ENCODE measurements at regions not wholly inside any gene's neighbourhood (a gene's known extent, or its start where the extent isn't known, plus 50 kb on each side); places are given as distances from the start of the nearest gene placed in this dataset.

- no peak for DNase-seq
- Histone ChIP-seq H3K9me3 (ENCODE audit: control insufficient read depth, low read length) (no peaks in the 10 kb centered on the region), H3K4me3 (ENCODE audit: low read length) (no peak overlapping the region), H3K4me1 (ENCODE audit: control insufficient read depth, insufficient read depth, low read length) (no peaks in the 10 kb centered on the region), H3K27me3 (ENCODE audit: control insufficient read depth, insufficient read depth, low read length, poor library complexity, severe bottlenecking) (no peaks in the 10 kb centered on the region), H3K36me3 (ENCODE audit: control insufficient read depth, insufficient read depth, low read length) (no peaks in the 10 kb centered on the region), H3K27ac (ENCODE audit: low read depth, low read length) (no peak overlapping the region), H3K9ac (ENCODE audit: extremely low read depth, low read length, poor library complexity, severe bottlenecking) (no peak overlapping the region)
- Mint-ChIP-seq H3K4me3 (no peak overlapping the region), H3K27me3 (ENCODE audit: insufficient read depth) (peaks cover 25% of the 10 kb centered on the region), H3K4me1 (peaks cover 1% of the 10 kb centered on the region), H3K9me3 (no peaks in the 10 kb centered on the region), H3K27ac (no peak overlapping the region), H3K36me3 (ENCODE audit: low read depth) (no peaks in the 10 kb centered on the region)
- TF ChIP-seq, protein P1, sequence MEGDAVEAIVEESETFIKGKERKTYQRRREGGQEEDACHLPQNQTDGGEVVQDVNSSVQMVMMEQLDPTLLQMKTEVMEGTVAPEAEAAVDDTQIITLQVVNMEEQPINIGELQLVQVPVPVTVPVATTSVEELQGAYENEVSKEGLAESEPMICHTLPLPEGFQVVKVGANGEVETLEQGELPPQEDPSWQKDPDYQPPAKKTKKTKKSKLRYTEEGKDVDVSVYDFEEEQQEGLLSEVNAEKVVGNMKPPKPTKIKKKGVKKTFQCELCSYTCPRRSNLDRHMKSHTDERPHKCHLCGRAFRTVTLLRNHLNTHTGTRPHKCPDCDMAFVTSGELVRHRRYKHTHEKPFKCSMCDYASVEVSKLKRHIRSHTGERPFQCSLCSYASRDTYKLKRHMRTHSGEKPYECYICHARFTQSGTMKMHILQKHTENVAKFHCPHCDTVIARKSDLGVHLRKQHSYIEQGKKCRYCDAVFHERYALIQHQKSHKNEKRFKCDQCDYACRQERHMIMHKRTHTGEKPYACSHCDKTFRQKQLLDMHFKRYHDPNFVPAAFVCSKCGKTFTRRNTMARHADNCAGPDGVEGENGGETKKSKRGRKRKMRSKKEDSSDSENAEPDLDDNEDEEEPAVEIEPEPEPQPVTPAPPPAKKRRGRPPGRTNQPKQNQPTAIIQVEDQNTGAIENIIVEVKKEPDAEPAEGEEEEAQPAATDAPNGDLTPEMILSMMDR (conservative IDR thresholded peaks at IDR 0.05), result no peak
- WGBS, 2 experiments (ENCODE audit: insufficient coverage in 1 of 2, insufficient read length in 1 of 2), result 94 to 96% methylated on average over 4 of the region's 4 CpGs
Measured at GRCh38 chr9:1431461-1431860, 381.3 kb downstream of the DMRT2 start.

- TF ChIP-seq, protein P1 (conservative IDR thresholded peaks at IDR 0.05), result peak; percentile 60
- Histone ChIP-seq H3K4me3 (ENCODE audit: low read length) (no peak overlapping the region), H3K27ac (ENCODE audit: low read depth, low read length) (no peak overlapping the region), H3K4me1 (ENCODE audit: control insufficient read depth, insufficient read depth, low read length) (no peaks in the 10 kb centered on the region), H3K9me3 (ENCODE audit: control insufficient read depth, low read length) (no peaks in the 10 kb centered on the region), H3K36me3 (ENCODE audit: control insufficient read depth, insufficient read depth, low read length) (no peaks in the 10 kb centered on the region), H3K27me3 (ENCODE audit: control insufficient read depth, insufficient read depth, low read length, poor library complexity, severe bottlenecking) (no peaks in the 10 kb centered on the region), H3K9ac (ENCODE audit: extremely low read depth, low read length, poor library complexity, severe bottlenecking) (no peak overlapping the region)
- Mint-ChIP-seq H3K4me1 (peaks cover 1% of the 10 kb centered on the region), H3K9me3 (no peaks in the 10 kb centered on the region), H3K27me3 (ENCODE audit: insufficient read depth) (peaks cover 29% of the 10 kb centered on the region), H3K27ac (no peak overlapping the region), H3K36me3 (ENCODE audit: low read depth) (no peaks in the 10 kb centered on the region), H3K4me3 (no peak overlapping the region)
- WGBS, 2 experiments (ENCODE audit: insufficient coverage in 1 of 2, insufficient read length in 1 of 2), result 53 to 82% methylated on average over 2 to 7 of the region's 7 CpGs
- no peak for DNase-seq
Measured at GRCh38 chr9:1434052-1434767, 384.1 kb downstream of the DMRT2 start.

- no peak for DNase-seq
- no peak overlapping the region for H3K9ac ChIP-seq (ENCODE audit: extremely low read depth, low read length, poor library complexity, severe bottlenecking)
- no peak overlapping the region for H3K4me3 ChIP-seq (ENCODE audit: low read length)
- H3K4me3 Mint-ChIP-seq, result no peak overlapping the region
- H3K9me3 ChIP-seq (ENCODE audit: control insufficient read depth, low read length), result no peaks in the 10 kb centered on the region
- H3K27me3 Mint-ChIP-seq (ENCODE audit: insufficient read depth), result peaks cover 29% of the 10 kb centered on the region
- 78 to 80% methylated on average over 1 to 2 of the region's 2 CpGs for WGBS, 2 experiments (ENCODE audit: insufficient coverage in 1 of 2, insufficient read length in 1 of 2)
- TF ChIP-seq, protein P1 (conservative IDR thresholded peaks at IDR 0.05), result no peak
- no peaks in the 10 kb centered on the region for H3K27me3 ChIP-seq (ENCODE audit: control insufficient read depth, insufficient read depth, low read length, poor library complexity, severe bottlenecking)
- no peaks in the 10 kb centered on the region for H3K36me3 ChIP-seq (ENCODE audit: control insufficient read depth, insufficient read depth, low read length)
- no peak overlapping the region for H3K27ac ChIP-seq (ENCODE audit: low read depth, low read length)
- no peak overlapping the region for H3K27ac Mint-ChIP-seq
- no peaks in the 10 kb centered on the region for H3K36me3 Mint-ChIP-seq (ENCODE audit: low read depth)
- H3K4me1 ChIP-seq (ENCODE audit: control insufficient read depth, insufficient read depth, low read length), result no peaks in the 10 kb centered on the region
- peaks cover 1% of the 10 kb centered on the region for H3K4me1 Mint-ChIP-seq
- no peaks in the 10 kb centered on the region for H3K9me3 Mint-ChIP-seq
Measured at GRCh38 chr9:1434811-1435210, 384.7 kb downstream of the DMRT2 start.

Data from endodermal cell (in vitro differentiated cells).